ENCODE measurements at regions not wholly inside any gene's neighbourhood (a gene's known extent, or its start where the extent isn't known, plus 50 kb on each side); places are given as distances from the start of the nearest gene placed in this dataset.

GRCh38 chr17:74117999-74118421, 85.5 kb upstream of the RPL38 start:
- H3K4me3 ChIP-seq (ENCODE audit: low read depth, low read length): no peak overlapping the region
- no peak for TF ChIP-seq CTCF (IDR thresholded peaks at IDR 0.05; ENCODE audit: low read depth, low read length)

GRCh38 chr17:74118504-74118903, 85.0 kb upstream of the RPL38 start:
- no peak overlapping the region for H3K4me3 ChIP-seq (ENCODE audit: low read depth, low read length)
- TF ChIP-seq CTCF (IDR thresholded peaks at IDR 0.05; ENCODE audit: low read depth, low read length): no peak

GRCh38 chr17:74119049-74119580, 84.4 kb upstream of the RPL38 start:
- no peak overlapping the region for H3K4me3 ChIP-seq (ENCODE audit: low read depth, low read length)
- TF ChIP-seq CTCF (IDR thresholded peaks at IDR 0.05; ENCODE audit: low read depth, low read length): no peak

- no peak for TF ChIP-seq CTCF (IDR thresholded peaks at IDR 0.05; ENCODE audit: low read depth, low read length)
- H3K4me3 ChIP-seq (ENCODE audit: low read depth, low read length): no peak overlapping the region
Measured at GRCh38 chr17:74119965-74120364, 83.5 kb upstream of the RPL38 start.

GRCh38 chr17:74123350-74123749, 80.1 kb upstream of the RPL38 start:
- H3K4me3 ChIP-seq (ENCODE audit: low read depth, low read length): no peak overlapping the region
- TF ChIP-seq CTCF (IDR thresholded peaks at IDR 0.05; ENCODE audit: low read depth, low read length): no peak

- no peak for TF ChIP-seq CTCF (IDR thresholded peaks at IDR 0.05; ENCODE audit: low read depth, low read length)
- no peak overlapping the region for H3K4me3 ChIP-seq (ENCODE audit: low read depth, low read length)
Measured at GRCh38 chr17:74123866-74124444, 79.5 kb upstream of the RPL38 start.

- no peak overlapping the region for H3K4me3 ChIP-seq (ENCODE audit: low read depth, low read length)
- TF ChIP-seq CTCF (IDR thresholded peaks at IDR 0.05; ENCODE audit: low read depth, low read length): no peak
Measured at GRCh38 chr17:74125156-74125555, 78.3 kb upstream of the RPL38 start.

Data from WI38 (cell line).